HG02623 (cell line): ENCODE measurements at regions not wholly inside any gene's neighbourhood (a gene's known extent, or its start where the extent isn't known, plus 50 kb on each side); places are given as distances from the start of the nearest gene placed in this dataset.
"Not testable (repeated sequence)": the region's sequence is repeated elsewhere in the genome, so short reads cannot be mapped to it uniquely, and the experiment has no call there.

Experiments
- ATAC-seq: cut with Tn5 transposase; IDR thresholded peaks from one replicate; pipeline ENCODE4 v1.9.1; 2021; ENCODE audit warnings: moderate library complexity; ENCODE audit not compliant: unreplicated experiment

- no peak for ATAC-seq
Measured at GRCh38 chr6:68031054-68031453, 604.0 kb upstream of the ADGRB3 start.

GRCh38 chr6:68026483-68026882, 608.6 kb upstream of the ADGRB3 start:
- ATAC-seq: no peak

GRCh38 chr6:68025764-68026163, 609.3 kb upstream of the ADGRB3 start:
- ATAC-seq: no peak

GRCh38 chr6:68024570-68025269, 610.4 kb upstream of the ADGRB3 start:
- ATAC-seq: no peak

GRCh38 chr6:68022968-68023367, 612.1 kb upstream of the ADGRB3 start:
- ATAC-seq: not testable (repeated sequence)

- no peak for ATAC-seq
Measured at GRCh38 chr6:68013780-68014515, 621.1 kb upstream of the ADGRB3 start.

- ATAC-seq: no peak
Measured at GRCh38 chr6:68012822-68013221, 622.3 kb upstream of the ADGRB3 start.

DNA sequence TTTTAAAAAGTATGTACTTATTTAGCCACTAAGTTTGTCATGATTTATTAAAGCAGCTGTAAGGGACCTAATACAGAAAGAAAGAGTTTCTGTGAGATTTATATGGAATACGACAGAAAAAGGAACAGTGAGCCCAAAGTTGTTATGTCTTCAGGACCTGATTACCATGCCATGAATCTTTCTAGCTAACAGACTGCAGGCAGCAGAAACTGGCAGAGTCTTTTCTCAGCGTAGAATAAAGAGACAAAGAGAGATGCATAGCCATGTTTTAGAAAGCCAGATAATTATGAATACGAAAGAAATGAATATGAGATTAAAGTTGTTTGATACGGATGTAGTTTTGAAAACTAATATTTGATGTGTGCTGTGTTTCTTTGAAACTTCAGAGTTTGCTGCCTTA, 624.1 kb upstream of the ADGRB3 start:
- no peak for ATAC-seq

- peak; percentile 61 for ATAC-seq
Measured at GRCh38 chr6:68008445-68008844, 626.6 kb upstream of the ADGRB3 start.

- no peak for ATAC-seq
Measured at GRCh38 chr6:68007717-68008116, 627.4 kb upstream of the ADGRB3 start.

DNA sequence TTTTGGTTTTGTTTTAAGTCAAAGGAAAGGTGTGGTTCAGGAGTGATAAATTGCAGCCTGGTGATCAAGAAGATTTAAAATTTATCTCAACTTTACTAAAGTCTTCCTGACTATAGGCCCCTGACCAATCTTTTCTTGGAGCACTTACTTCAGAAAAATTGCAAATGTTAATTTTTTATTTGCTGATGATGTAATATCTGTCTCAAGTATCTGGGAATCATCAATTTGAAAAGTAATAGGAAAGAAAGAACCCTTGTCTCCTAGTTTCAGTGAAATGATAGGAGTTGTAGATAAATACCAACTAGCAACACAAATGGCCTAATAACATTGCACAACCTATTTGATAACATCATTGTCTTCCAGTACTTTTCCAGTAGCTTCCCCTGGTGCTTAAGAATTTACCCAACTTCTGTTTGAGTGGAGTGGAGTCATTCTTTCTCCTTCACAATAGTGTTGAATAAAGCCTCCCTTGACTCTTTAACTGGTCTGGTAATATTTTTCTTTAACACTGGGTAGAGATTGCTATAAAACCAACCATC, 648.3 kb upstream of the ADGRB3 start:
- no peak for ATAC-seq

DNA sequence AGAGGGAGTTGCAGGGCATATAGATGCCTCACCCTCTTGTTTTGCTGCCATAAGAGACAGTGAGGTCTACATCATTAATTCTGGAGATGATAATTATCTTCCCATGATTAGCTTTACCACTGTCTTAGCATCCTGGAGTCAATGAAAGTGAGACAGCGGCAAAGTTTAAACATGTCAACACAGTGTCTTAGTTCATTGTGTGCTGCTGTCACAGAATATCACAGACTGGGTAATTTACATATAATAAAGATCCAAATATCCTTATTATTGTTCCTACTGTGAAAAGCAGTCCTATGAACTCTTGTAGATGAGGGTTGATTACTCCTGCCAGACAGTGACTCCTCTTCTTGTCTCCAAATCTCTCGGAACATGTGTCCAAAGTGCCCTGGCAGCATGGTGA, 658.6 kb upstream of the ADGRB3 start:
- no peak for ATAC-seq

GRCh38 chr6:67974931-67975330, 660.2 kb upstream of the ADGRB3 start:
- no peak for ATAC-seq

DNA sequence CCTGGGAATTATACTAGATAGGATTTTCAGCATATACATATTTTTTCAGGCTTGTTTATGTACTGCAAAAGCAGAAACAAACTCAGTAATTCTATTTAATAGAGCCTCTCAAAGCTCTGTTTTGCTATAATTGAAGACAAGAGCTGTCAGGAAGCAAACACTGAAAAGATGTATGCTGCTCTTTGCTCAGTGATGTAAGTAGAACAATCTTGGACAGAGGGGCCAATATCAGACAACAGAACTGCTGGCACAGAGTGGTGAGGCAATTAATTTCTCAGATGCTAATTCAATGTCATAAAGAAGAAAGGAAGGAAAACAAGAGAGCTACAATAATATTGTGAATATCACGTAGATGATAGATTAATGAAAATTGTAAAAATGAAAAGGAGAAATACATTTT, 663.3 kb upstream of the ADGRB3 start:
- no peak for ATAC-seq

DNA sequence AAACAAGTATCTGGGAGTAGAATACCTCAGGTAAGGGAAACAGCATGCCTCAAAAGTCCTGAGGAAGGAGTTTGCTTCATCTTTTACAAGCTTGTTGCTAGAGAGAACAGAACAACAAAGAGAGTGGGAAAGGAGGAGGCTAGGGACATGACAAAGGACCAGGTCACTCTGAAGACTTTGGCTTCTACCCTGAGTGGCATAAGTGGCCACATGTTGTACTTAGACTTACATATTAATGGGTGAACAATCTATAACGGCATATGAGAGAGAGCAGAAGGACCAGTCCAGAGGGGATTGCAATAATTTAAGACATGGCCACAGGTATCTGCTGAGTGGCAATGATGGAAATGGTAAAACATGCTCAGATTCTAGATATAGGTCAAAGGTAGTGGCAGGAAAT, 668.3 kb upstream of the ADGRB3 start:
- ATAC-seq: no peak

GRCh38 chr6:67956352-67956751, 678.7 kb upstream of the ADGRB3 start:
- no peak for ATAC-seq

DNA sequence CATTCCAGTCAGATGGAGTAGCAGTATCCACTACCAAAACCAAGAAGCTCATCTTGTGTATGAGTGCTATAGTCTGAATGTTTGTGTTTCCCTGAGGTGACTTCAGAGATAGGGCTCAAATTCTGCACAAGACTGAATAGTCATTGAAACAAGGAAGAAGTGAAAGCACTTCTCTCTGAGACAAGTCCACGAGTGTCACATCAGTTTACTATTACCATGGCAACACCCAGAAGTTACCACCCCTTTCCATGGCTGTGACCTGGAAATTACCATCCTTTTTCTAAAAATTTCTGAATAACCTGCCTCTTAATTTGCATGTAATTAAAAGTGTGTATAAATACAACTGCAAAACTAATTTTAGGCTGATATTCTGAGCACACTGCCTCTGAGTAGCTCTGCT, 682.1 kb upstream of the ADGRB3 start:
- no peak for ATAC-seq

- no peak for ATAC-seq
Measured at GRCh38 chr6:67952121-67952520, 683.0 kb upstream of the ADGRB3 start.

GRCh38 chr6:67947762-67948161, 687.3 kb upstream of the ADGRB3 start:
- ATAC-seq: not testable (repeated sequence)

- ATAC-seq: no peak
Measured at GRCh38 chr6:67935976-67936477, 699.1 kb upstream of the ADGRB3 start.

GRCh38 chr6:67933278-67933677, 701.8 kb upstream of the ADGRB3 start:
- no peak for ATAC-seq

- not testable (repeated sequence) for ATAC-seq
Measured at GRCh38 chr6:67922588-67922987, 712.5 kb upstream of the ADGRB3 start.
